Stimulated activated CD4-positive, alpha-beta T cell treated with anti-CD3 and anti-CD28 coated beads, Interleukin-4, amount 100 ng/mL, for 48 hours (primary cell): ENCODE measurements at regions not wholly inside any gene's neighbourhood (a gene's known extent, or its start where the extent isn't known, plus 50 kb on each side); places are given as distances from the start of the nearest gene placed in this dataset.

ENCODE experiments used
- DNase-seq, 2 donors: peaks; one replicate each; pipeline ENCODE4 v3.0.0-alpha.2; 2020; ENCODE audit warnings: low read depth in 2 of 2

- DNase-seq: no peak
Observed at GRCh38 chr4:31645236-31645635, 925.1 kb downstream of the PCDH7 start.

- no peak for DNase-seq
Observed at GRCh38 chr4:31647786-31648185, 927.6 kb downstream of the PCDH7 start.

- DNase-seq: no peak
Observed at GRCh38 chr4:31649878-31650277, 929.7 kb downstream of the PCDH7 start.

DNA sequence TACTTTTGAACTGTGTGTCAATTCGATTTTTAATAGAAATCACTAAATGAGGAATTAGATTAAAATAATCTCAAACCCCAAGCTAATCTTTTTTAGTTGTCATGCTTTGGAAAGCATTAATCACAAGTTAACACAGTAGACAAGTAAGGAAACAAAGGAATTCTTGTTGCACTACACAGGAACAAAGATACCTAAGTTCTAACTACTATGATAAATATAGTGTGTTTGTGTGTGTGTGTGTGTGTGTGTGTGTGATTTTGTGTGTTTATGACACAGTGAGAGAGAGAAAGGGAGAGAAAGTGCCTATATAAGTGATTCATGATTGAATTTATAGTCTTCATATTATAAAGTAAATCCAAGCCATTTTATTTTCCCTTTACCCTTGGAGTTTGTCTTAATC is 931.4 kb downstream of the PCDH7 start:
- no peak for DNase-seq

GRCh38 chr4:31655328-31655727 is 935.2 kb downstream of the PCDH7 start:
- no peak for DNase-seq

DNA sequence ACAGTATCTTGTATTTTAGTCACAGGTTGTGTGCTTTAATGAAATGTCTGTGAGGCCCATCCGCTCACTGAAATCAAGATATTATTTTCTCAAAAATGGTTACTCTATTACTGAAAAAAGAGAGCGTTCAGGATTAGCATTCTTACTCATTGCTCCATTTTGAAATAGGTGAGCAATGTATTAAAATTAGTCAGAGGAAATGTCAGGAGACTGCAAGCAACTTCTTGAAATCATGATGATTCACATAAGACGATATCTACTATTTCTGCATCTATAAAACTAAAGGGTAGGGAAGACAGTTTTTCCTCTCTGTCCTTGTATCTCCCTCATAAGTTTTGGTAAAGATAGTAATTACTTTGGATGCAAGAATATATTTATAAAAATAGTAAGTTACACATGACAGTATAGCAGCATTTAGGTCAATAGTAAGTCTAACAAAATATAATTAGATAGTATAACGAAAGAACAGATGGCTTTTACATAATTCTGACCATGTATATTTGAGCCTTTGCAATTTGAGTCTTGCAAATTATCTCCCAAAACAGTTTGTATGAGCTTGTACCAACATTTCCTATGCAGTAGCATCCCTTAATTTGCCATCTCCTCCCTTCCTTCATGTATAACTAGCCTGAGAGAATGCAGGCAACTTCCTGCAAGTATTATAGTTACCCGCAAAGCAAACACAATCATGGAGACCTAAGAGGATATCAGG is 937.8 kb downstream of the PCDH7 start:
- no peak for DNase-seq

- no peak for DNase-seq
Observed at GRCh38 chr4:31660916-31661315, 940.7 kb downstream of the PCDH7 start.

DNA sequence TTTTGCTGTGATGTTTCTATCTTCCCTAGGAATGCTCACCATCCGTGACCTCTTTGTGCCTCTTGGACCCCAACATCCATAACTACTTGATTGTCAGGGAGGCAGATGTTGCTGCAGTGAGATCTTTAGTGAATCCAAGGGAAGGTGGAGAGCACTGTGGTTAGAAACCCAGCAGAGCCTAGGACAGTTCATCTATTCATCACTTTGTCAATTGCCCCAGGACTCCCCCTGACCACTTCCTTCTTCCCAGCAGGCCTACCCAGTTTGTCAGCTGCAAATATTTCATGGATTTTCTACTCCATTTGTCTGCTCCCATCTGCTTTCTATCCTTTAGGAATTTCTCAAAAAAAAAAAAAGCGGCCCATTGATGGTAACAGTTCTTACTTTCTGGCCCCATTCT is 942.8 kb downstream of the PCDH7 start:
- DNase-seq: no peak

DNA sequence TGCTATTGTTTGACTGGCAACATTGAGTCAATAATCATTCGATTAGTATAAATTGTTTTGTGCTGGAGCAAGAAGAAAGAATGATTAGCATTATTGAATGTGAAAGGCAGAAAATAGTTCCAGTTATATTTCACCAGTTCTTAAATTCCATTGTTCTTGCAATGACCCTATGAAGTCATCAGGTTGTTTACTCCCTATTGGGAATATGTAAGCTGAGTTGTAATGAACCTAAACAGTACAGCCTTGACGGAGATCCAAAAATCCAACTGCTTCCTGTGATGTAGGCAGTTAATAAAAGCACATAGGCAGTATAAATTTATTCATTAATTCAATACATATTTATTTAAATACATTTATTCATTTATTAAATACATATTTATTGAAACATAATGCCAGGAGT is 947.5 kb downstream of the PCDH7 start:
- no peak for DNase-seq

DNA sequence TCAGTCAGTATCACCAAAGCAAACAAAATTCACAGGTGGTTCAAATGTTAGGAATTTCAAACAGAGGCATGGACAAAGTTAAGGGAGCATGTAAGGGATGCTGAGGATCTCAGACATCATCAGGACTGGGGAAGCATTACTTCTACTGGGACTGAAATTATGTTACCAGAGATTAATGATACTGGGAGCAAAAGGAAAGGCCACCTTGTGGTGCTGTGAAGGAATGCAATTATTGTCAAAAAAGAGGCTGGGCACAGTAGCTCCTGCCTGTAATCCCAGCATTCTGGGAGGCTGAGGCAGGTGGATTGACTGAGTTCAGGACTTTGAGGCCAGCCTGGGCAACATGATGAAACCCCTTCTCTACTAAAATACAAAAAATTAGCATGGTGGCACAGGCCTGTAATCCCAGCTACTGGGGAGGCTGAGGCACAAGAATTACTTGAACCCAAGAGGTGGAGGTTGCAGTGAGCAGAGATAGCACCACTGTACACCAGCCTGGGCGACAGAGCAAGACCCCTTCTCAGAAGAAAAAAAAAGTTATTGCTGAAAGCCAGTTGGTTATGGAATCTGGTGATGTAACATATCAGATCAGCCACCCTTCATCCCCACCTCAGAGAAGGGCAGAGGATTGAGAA is 954.3 kb downstream of the PCDH7 start:
- DNase-seq: no peak

DNA sequence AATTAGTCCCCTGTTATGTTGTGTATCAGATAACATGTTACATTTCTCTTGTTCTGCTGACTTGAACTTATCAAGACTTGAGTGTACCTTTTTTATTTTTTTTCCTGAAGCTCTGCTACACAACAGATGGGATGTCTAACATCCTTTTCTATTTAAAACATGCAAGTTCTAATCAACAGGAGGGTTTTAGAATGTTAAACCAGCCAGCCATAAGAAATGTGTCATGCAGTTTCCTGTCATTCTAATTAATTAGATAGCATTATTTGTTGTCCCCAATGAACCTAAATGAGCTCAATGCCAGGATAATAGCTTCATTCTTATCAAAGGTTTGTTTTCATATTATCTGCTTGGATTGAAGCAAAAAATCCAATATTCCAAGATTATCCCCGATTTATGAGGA is 958.2 kb downstream of the PCDH7 start:
- no peak for DNase-seq

DNA sequence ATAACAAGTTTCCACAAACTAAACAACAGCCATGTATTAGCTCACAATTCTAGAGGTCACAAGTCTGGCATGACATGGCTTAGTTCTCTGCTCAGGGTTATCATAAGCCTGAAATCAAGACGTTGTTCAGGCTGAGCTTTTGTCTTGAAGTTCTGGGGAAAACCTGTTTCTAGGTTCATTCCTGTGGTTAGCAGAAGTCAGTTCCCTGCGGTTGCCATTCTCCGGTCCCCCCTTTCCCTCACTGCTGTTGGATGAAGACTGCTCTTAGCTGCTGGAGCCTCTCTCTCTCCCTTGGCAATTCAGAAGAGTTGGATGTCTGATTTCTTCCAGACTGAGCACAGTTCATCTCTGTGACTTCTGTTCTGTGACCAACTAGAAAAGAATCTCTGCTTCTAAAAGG is 962.6 kb downstream of the PCDH7 start:
- no peak for DNase-seq

DNA sequence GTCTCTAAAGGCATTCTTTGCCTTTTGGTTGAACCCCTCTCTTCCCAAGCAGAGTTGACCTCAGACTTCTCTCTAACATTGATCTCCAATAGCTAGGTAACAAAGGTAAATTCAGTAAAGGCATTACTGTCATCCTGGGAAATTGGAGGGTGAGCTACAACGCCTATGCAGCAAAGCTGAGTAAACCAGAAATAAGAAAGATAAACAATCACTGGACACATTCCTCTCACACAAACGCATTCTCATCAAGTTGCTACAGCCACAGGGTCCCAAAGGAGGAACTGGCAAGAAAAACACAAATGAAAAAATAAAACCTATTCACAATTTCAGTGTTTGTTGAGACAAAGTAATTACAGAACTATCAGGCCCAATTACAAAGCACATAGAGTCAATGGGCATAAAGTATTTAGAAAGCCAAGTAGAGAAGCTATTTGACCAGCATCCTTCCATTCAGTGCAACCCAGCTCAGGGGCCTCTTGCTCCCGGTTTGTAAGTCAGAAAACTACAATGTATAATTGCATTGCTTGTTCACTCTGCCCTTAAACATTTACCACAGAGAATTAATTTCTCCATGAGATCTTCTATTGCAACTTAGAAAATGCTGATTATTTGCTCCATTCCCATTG is 967.7 kb downstream of the PCDH7 start:
- DNase-seq: no peak

DNA sequence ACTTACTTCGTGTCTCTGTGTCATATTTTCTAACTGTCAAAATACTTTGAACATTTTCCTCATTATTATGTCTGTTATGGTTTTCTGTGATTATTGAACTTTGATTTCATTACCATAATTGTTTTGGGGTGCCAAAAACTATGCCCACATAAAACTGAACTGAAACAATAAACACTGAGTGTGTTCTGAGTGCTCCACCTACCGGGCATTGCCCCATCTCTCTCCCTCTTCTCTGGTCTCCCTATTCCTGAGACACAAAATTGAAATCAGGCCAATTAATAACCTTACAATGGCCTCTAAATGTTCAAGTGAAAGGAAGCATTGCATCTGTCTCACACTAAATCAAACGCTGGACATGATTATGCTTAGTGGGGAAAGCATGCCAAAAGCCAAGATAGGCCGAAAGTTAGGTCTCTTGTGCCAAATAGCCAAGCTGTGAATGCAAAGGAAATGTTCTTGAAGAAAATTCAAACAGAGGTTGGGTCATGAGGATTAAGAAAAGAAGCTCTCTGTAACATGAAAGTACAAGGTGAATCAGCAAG is 972.3 kb downstream of the PCDH7 start:
- no peak for DNase-seq

DNA sequence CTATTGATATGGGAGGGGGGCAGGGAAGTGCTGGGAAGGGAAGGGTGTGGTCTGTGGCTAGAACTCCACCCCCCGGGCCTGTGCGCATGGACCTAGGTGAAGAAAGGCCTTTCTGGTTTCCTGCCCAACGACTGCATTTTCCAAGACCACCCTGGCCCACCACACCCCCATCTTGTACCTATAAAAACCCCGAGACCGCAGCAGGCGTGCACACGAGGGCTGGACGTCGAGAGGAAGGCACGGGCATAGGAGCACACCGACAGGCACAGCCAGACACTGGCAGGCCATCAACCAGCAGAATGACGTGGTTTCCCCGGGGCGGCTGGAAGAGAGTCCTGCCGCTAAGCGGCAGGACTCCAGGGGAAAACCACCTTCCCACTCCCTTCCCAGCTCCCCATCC is 981.1 kb downstream of the PCDH7 start:
- no peak for DNase-seq

DNA sequence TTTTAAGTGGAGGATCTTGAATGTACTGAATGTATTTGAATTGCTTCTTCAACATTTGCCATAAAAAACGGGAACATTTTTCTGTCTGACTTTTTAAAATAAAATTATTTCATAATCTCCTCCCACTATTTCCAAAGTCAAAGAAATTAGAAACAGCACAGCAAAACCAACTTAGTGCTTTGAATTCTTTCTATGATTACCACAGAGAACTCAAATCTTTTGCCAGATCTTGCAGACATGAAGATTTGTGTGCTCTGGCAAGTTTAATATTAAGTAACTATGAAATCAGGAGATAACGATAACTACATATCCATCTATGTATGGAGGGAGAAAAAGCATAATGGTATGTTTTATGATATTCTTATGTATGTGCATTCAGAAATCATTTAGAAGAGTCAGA is 982.2 kb downstream of the PCDH7 start:
- no peak for DNase-seq

GRCh38 chr4:31714238-31714637 is 994.1 kb downstream of the PCDH7 start:
- DNase-seq: no peak

DNA sequence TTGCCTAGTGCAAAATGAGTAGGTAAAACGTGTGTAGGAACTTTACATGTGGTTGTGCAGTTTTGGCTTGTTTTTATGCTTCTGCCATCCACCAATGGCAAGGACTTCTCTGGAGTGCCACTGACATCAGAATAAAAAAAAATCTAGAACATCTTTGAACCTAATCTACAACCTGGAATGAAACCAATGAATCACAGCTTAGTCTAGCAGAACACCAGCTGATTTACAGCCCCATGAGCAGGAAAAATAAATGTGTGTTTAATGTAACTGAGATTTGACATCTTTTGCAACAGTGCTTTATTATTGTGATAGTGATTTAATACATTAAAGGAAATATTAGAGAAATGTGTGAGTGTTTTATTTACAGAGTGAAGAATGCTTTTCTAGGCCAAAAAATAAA is 995.1 kb downstream of the PCDH7 start:
- no peak for DNase-seq

DNA sequence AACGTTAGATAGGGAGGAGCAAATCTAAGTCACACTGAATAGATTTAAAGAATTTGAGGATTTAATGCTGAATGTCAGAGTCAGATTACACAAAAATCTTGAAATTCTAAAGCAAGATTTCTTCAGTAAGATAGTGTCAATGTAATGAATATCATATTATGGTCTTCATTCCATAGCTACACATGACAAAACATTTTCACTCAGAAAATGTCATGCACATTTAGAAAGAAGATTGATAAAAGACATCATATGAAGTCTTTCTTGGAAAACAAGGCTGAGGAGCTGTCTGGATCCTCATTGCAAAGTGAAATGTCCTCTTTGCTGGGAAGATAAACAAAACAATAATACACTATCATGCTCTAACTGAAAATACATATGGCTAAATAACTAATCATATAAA is 1006.9 kb downstream of the PCDH7 start:
- DNase-seq: no peak

DNA sequence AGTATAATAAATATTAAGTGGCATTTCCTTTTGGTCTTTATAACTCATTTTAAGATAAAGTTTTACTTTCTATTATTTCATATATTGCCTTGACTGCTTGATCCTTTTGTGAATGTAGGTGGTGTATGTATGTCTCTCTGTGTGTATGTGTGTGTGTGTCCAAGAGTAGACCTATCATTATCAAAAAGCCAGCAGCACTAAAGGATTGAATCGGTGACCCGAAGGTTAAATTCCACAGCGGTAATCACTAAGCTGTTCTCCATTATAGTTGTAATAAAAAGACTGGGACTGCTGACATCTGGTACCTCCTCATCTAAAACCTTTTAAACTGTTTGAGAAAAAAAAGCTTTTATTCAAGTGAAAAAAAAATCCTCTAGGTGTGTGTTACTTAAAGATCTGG is 1014.8 kb downstream of the PCDH7 start:
- no peak for DNase-seq

- DNase-seq: no peak
Observed at GRCh38 chr4:31737419-31737818, 1017.2 kb downstream of the PCDH7 start.

DNA sequence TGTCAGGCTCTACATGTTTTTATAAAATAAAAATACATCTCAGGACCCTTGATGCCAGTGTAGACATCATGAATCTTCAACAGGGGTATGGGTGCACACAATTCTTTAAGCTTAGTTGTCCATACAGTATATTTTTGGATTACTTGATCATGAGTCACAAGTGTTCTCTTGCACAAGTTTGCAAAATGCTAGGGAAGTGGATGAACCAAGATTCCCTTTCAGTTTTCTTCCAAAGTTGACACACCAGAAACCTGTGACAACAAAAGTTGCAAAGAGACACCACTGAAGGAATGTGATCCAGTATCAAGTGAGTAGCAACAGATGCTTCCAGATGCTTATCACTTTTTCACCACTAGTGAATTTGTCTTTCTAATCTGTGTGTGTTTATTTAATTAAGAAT is 1021.2 kb downstream of the PCDH7 start:
- no peak for DNase-seq

- DNase-seq: no peak
Observed at GRCh38 chr4:31748382-31748781, 1028.2 kb downstream of the PCDH7 start.
